Prostate gland (tissue), 2 donors: ENCODE measurements at regions not wholly inside any gene's neighbourhood (a gene's known extent, or its start where the extent isn't known, plus 50 kb on each side); places are given as distances from the start of the nearest gene placed in this dataset.

Experiments
- POLR2A ChIP-seq: fragments of 450-650 bp; IDR thresholded peaks from one replicate; pipeline ENCODE4 v1.6.1; 2016; ENCODE audit warnings: antibody characterized with exemption, mild to moderate bottlenecking
- TF ChIP-seq, protein P1 (sequence below), 4 experiments: fragments of 200-600 bp in 2 of 4; fragments of 450-650 bp in 2 of 4; sonication (generic) in 2 of 4; IDR thresholded peaks; 1 replicate in 3 of 4; 2 replicates in 1 of 4; pipeline ENCODE4 v1.5.1; 2016 to 2019; ENCODE audit warnings: antibody characterized with exemption in 4 of 4, mild to moderate bottlenecking in 2 of 4, moderate library complexity in 2 of 4

DNA sequence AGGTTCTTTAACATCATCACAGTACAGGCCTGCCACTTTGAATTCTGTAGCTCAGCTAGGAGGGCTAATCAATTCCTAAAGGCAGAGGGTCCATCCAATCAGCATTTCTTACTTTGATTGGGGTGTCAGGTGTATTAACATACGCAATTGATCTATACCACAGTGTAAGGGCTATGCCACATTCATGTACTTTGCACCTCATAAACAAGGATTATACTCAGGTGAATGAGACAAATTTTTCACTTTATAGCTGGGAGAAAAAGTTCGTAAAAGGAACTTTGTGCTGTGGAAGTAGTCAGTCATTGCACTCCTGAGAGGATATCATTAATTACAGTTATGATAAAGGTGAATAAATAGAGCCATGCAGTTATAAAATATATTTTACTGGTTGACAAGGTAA is 119.9 kb upstream of the AHR start:
- TF ChIP-seq, protein P1, sequence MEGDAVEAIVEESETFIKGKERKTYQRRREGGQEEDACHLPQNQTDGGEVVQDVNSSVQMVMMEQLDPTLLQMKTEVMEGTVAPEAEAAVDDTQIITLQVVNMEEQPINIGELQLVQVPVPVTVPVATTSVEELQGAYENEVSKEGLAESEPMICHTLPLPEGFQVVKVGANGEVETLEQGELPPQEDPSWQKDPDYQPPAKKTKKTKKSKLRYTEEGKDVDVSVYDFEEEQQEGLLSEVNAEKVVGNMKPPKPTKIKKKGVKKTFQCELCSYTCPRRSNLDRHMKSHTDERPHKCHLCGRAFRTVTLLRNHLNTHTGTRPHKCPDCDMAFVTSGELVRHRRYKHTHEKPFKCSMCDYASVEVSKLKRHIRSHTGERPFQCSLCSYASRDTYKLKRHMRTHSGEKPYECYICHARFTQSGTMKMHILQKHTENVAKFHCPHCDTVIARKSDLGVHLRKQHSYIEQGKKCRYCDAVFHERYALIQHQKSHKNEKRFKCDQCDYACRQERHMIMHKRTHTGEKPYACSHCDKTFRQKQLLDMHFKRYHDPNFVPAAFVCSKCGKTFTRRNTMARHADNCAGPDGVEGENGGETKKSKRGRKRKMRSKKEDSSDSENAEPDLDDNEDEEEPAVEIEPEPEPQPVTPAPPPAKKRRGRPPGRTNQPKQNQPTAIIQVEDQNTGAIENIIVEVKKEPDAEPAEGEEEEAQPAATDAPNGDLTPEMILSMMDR (IDR thresholded peaks at IDR 0.05), result no peak
- TF ChIP-seq POLR2A, result no peak
